Fibroblast of mammary gland (primary cell): ENCODE measurements at regions not wholly inside any gene's neighbourhood (a gene's known extent, or its start where the extent isn't known, plus 50 kb on each side); places are given as distances from the start of the nearest gene placed in this dataset.
"Not testable (repeated sequence)": the region's sequence is repeated elsewhere in the genome, so short reads cannot be mapped to it uniquely, and the experiment has no call there.

Experiments used
- DNase-seq: peaks from one replicate; pipeline ENCODE4 v3.0.0-alpha.2; 2010; ENCODE audit warnings: low read depth
- H3K4me3 ChIP-seq: 2 replicates; pipeline ENCODE4 v1.5.1; 2011; ENCODE audit warnings: low read depth, mild to moderate bottlenecking, low read length, moderate library complexity; ENCODE audit not compliant: control insufficient read depth
- TF ChIP-seq, protein P1 (sequence below): conservative IDR thresholded peaks from 2 replicates; pipeline ENCODE4 v1.5.1; 2011; ENCODE audit warnings: low read depth, low read length, inconsistent platforms; ENCODE audit not compliant: control insufficient read depth, insufficient read depth

DNA sequence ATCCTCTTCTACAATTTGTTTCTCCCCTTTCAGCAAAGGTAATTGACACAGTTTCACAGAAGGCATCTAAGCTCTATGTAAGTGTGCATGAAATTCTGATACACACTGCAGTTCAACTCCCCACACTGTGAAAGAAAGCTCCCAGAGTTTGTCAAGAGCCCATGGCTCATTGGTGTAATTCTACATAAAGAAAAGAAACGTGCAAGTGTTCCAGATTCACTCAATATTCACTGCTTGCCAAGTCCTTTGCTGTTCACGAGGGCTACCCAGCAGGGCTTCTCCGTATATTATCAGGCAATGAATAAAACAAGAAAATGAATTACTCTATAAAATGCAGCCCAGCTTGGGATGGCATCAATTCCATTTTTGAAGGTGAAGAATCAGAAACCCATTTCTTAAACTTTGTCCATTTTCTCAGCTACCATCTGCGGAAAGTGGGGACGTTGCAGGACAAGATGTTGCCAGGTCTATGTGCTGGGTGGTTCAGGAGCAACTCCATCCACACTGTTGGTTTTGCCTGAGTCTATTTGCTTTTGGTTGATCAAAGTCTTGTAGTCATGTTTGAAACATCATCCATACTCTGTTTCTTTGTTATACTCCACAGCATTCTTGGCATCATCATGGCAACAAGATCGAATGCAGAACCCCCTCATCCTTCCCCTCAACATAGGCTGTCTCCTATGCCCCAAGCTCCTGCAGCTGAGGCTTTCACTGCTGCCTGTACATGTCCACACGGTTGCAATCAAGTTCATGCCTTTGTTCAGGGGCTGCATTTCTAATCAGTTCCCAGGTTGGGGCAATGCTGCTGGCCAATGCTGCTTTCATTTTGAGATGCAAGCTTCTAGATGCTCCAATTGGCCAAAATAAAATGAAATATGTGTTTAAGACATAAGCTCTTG lies 301.8 kb downstream of the MED10 start:
- no peak for DNase-seq
- H3K4me3 ChIP-seq: no peak overlapping the region
- TF ChIP-seq, protein P1, sequence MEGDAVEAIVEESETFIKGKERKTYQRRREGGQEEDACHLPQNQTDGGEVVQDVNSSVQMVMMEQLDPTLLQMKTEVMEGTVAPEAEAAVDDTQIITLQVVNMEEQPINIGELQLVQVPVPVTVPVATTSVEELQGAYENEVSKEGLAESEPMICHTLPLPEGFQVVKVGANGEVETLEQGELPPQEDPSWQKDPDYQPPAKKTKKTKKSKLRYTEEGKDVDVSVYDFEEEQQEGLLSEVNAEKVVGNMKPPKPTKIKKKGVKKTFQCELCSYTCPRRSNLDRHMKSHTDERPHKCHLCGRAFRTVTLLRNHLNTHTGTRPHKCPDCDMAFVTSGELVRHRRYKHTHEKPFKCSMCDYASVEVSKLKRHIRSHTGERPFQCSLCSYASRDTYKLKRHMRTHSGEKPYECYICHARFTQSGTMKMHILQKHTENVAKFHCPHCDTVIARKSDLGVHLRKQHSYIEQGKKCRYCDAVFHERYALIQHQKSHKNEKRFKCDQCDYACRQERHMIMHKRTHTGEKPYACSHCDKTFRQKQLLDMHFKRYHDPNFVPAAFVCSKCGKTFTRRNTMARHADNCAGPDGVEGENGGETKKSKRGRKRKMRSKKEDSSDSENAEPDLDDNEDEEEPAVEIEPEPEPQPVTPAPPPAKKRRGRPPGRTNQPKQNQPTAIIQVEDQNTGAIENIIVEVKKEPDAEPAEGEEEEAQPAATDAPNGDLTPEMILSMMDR: no peak

DNA sequence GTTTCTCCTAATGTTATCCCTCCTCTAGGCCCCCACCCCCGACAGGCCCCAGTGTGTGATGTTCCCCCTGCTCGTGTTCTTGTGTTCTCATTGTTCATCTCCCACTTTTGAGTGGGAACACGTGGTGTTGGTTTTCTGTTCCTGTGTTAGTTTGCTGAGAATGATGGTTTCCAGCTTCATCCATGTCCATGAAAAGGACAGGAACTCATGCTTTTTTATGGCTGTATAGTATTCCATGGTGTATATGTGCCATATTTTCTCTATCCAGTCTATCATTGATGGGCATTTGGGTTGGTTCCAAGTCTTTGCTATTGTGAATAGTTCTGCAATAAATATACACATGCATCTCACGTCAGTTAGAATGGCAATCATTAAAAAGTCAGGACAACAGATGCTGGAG lies 305.9 kb downstream of the MED10 start:
- DNase-seq, H3K4me3 ChIP-seq: not testable (repeated sequence)

DNA sequence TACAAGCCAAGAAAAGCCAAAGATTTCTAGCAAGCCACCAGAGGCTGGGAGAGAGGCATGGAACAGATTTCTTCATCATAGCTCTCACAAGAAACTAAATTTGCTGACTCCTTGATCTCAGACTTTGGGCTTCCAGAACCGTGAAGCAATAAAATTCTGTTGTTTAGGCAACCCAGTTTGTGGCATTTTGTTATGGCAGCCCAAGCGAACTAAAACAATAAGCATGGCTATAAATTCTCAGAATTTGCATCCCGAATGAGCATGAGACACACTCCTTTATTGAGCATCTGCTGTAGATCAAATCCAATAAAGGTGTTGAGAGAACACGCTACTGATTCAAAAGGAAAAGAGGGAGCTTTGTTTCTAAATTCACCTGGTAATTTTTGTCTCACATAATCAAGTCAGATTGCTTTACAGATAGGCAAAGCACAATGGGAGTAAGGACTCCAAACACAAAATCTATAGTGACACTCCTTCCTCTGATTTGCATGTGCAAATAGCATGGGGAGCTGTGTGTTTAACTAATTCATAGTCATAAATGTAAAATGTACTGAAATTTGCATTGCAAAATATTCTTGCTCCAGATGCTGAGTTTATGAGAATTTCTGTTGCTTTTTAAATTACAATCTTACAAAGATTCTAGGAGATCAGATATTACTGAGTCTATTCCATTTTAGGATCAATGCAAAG lies 308.7 kb downstream of the MED10 start:
- TF ChIP-seq, protein P1: no peak
- no peak overlapping the region for H3K4me3 ChIP-seq
- DNase-seq: no peak

GRCh38 chr5:6066016-6066415 lies 312.3 kb downstream of the MED10 start:
- no peak for DNase-seq
- H3K4me3 ChIP-seq: no peak overlapping the region
- TF ChIP-seq, protein P1: no peak

DNA sequence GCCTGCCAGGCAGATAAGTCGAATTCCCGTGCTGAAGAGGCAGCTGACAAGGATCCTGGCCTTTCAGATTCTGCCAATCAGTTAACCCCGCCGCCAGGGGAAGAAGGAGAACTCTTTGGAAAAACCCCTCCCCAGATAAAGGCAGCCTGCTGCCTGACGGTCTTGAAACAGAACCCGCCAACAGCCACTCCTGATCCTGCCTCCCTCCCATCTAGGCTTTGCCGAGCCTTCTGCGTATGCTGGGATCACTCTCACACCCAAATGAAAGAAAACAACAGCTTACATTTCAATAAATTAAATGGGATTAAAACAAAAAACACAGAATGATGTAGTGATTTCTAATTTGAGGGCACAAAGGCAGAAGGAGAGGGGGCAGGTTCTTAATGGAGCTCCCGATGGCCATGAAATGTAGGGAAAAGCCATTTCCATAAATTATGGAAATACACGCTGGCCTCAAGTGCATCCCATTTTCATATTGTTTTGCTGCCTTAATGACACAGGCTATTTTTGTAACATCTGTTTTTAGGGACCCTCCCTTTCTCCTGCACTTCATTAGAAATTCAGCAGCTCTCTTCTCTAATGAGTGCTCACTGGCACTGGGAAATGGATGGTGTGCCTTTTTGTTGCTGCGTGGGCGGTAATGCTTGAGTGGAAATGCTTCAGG lies 319.1 kb downstream of the MED10 start:
- DNase-seq: no peak
- TF ChIP-seq, protein P1: no peak

DNA sequence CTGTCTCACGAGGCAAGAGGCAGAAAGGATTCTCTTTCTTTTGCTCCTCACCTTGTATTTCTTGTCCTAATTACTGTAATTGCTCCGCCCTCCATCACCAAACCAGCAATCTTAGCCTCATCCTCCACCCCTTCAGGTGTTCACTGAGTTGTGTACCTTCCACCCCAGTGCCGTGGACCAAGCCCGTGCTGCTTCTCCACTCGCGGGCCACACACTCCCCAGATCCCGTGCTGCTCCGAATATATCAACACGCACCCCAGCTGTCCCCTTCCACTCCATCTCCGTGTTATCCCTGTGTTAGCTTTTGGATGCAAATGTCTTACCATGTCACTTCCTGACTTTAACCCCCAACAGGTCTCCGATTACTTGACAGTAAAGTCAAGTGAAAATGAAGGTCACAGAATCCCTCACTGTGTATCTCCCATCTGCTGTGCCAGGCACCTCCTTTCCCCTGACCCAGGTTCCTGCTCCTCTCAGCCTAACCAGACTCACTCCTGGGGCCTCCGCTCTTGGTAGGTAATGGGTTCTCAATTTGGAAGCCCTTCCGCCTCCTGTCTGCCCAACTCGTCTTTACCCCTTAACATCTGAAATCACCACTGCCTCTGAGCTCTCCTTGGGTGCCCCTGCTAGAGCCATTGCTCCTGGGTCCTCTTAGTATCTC lies 320.2 kb downstream of the MED10 start:
- DNase-seq: no peak
- no peak overlapping the region for H3K4me3 ChIP-seq
- TF ChIP-seq, protein P1: no peak

More for the DNA sequence above, 319.1 kb downstream of the MED10 start:
- no peak overlapping the region for H3K4me3 ChIP-seq
